Tibial nerve (tissue), 4 donors: ENCODE measurements at regions not wholly inside any gene's neighbourhood (a gene's known extent, or its start where the extent isn't known, plus 50 kb on each side); places are given as distances from the start of the nearest gene placed in this dataset.

Experiments
- DNase-seq, 2 donors: peaks; one replicate each; pipeline ENCODE4 v3.0.0-alpha.2; 2019; ENCODE audit warnings: low spot score in 2 of 2
- H3K27ac ChIP-seq, 4 donors: fragments of 200-600 bp; sonication (generic) in 3 of 4; one replicate each; pipeline ENCODE4 v1.5.1; 2017 to 2019; ENCODE audit warnings: mild to moderate bottlenecking in 1 of 4
- H3K27me3 ChIP-seq, 2 donors: fragments of 200-600 bp; sonication (generic) in 1 of 2; one replicate each; pipeline versions ENCODE4 v1.5.1 to v1.6.0; 2017 to 2019
- H3K36me3 ChIP-seq, 3 donors: fragments of 200-600 bp; sonication (generic); one replicate each; pipeline ENCODE4 v1.5.1; 2018 to 2019
- H3K4me1 ChIP-seq, 4 donors: fragments of 200-600 bp; sonication (generic) in 3 of 4; one replicate each; pipeline ENCODE4 v1.5.1; 2017 to 2019
- H3K4me3 ChIP-seq, 4 donors: fragments of 200-600 bp; sonication (generic) in 3 of 4; one replicate each; pipeline ENCODE4 v1.5.1; 2017 to 2019; ENCODE audit warnings: mild to moderate bottlenecking in 1 of 4, moderate library complexity in 1 of 4
- H3K9me3 ChIP-seq, 4 donors: fragments of 200-600 bp; sonication (generic) in 3 of 4; one replicate each; pipeline ENCODE4 v1.5.1; 2017 to 2019
- CTCF ChIP-seq, 5 experiments: fragments of 200-600 bp in 3 of 5; fragments of 450-650 bp in 2 of 5; sonication (generic) in 3 of 5; IDR thresholded peaks; one replicate each; pipeline ENCODE4 v1.5.1; 2016 to 2019; ENCODE audit warnings: antibody characterized with exemption in 5 of 5, mild to moderate bottlenecking in 3 of 5, moderate library complexity in 2 of 5
- EP300 ChIP-seq, 2 donors: sonication (generic); formaldehyde crosslinking; IDR thresholded peaks; one replicate each; pipeline ENCODE4 v1.6.1; 2017; ENCODE audit warnings: antibody characterized with exemption in 2 of 2, mild to moderate bottlenecking in 1 of 2
- POLR2A ChIP-seq, 2 donors: fragments of 450-650 bp; IDR thresholded peaks; one replicate each; pipeline ENCODE4 v1.6.1; 2017; ENCODE audit warnings: antibody characterized with exemption in 2 of 2, mild to moderate bottlenecking in 2 of 2, moderate library complexity in 2 of 2
- whole genome bisulfite sequencing, 2 donors: methylation state at CpG; one replicate each; pipeline ENCODE4 v1.1.5; 2018; 5-methylcytosine and 5-hydroxymethylcytosine counted together

GRCh38 chr1:239467730-239468129, 81.4 kb downstream of the CHRM3 start:
- TF ChIP-seq CTCF (IDR thresholded peaks at IDR 0.05) (no peak), POLR2A (IDR thresholded peaks at IDR 0.05) (no peak), EP300 (IDR thresholded peaks at IDR 0.05) (no peak)
- Histone ChIP-seq H3K9me3 (no peaks in the 10 kb centered on the region), H3K36me3 (no peaks in the 10 kb centered on the region), H3K4me3 (no peak overlapping the region), H3K27ac (no peak overlapping the region), H3K4me1 (no peaks in the 10 kb centered on the region), H3K27me3 (no peaks in the 10 kb centered on the region)
- DNase-seq = no peak
- WGBS, 2 donors = 50 to 60% methylated on average over 2 of the region's 2 CpGs

DNA sequence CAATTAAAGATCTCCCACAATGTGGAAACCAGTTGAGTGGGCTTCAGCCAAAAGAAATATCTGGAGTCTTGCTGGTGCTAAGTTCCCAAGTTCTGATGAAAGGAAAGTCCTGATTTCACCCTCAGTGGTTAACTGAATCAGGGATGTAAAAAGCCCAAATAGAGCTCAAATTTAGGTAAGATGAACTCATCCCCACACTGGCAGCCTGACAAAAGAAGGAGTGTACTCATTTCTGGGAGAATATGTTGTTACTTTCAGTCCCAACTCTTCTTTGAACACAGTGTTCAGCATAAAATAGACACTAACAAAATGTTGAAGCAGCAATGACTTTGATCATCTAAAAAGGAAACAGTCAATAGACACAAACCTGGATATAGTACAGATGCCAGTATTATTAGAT, 91.7 kb downstream of the CHRM3 start:
- H3K27ac ChIP-seq = no peak overlapping the region
- H3K36me3 ChIP-seq = no peaks in the 10 kb centered on the region
- no peak overlapping the region for H3K4me3 ChIP-seq
- TF ChIP-seq EP300 (IDR thresholded peaks at IDR 0.05) (no peak), POLR2A (IDR thresholded peaks at IDR 0.05) (no peak), CTCF (IDR thresholded peaks at IDR 0.05) (no peak)
- no peak for DNase-seq
- no peaks in the 10 kb centered on the region for H3K4me1 ChIP-seq
- no peaks in the 10 kb centered on the region for H3K27me3 ChIP-seq
- peaks cover 0 to 34% (median 7%) of the 10 kb centered on the region in 4 donors for H3K9me3 ChIP-seq

DNA sequence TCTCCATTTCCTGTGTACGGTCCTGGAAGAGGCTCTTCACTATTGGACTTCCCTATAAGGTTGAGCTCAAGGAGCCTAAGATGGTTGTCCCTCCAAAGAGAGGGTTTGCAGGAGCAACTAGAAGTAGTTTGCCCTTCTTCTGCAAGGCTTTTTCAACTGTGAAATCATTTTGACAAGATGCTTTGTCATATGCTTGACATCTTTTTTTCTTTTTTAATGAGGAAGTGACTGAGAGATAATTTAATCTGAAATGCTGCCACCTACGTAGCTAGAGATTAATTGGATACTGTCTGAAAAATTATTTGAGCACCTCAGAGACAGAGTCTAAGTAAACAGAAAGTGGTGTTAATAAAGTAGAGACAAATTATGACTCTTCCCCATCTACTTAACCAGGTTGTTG, 97.0 kb downstream of the CHRM3 start:
- H3K4me1 ChIP-seq = no peaks in the 10 kb centered on the region
- TF ChIP-seq CTCF (IDR thresholded peaks at IDR 0.05) = no peak
- TF ChIP-seq EP300 (IDR thresholded peaks at IDR 0.05) = no peak
- no peak for TF ChIP-seq POLR2A (IDR thresholded peaks at IDR 0.05)
- peaks cover 0 to 21% (median 5%) of the 10 kb centered on the region in 4 donors for H3K9me3 ChIP-seq
- DNase-seq = no peak
- 61 to 65% methylated on average over 2 of the region's 2 CpGs for WGBS, 2 donors
- no peak overlapping the region for H3K4me3 ChIP-seq
- no peaks in the 10 kb centered on the region for H3K36me3 ChIP-seq
- no peak overlapping the region for H3K27ac ChIP-seq
- H3K27me3 ChIP-seq = no peaks in the 10 kb centered on the region

DNA sequence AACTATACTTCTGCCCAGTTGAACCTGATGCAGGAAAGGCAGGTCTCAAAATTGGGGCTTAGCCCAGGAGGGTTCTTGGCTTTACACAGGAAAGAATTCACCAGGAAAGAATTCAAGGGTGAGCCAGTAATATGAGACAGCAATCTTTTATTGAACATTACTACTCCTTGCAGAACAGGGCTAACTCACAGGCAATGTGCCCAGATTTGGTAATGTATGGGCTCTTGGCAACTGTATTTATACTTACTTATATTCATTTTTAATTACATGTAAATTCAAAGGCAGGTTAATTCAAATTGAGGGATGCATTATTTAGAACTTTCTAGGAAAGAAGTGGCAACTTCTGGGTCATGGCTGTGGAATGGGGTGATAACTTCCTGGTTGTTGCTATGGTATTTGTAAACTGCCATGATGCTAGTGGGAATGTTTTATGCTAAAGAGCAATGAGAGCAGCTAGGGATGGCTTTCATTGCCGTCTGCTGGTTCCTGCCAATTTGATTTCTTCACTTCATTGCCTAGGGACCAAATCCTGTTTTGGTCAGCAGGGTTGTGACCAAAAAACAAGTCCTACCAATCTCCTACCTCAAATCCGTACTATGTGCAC, 107.5 kb downstream of the CHRM3 start:
- Histone ChIP-seq H3K27ac (no peak overlapping the region), H3K4me3 (no peak overlapping the region), H3K36me3 (no peaks in the 10 kb centered on the region), H3K4me1 (no peaks in the 10 kb centered on the region), H3K27me3 (no peaks in the 10 kb centered on the region), H3K9me3 (no peaks in the 10 kb centered on the region)
- WGBS, 2 donors = 90 to 94% methylated on average over 2 of the region's 2 CpGs
- DNase-seq = no peak
- TF ChIP-seq EP300 (IDR thresholded peaks at IDR 0.05) = no peak
- TF ChIP-seq POLR2A (IDR thresholded peaks at IDR 0.05) = no peak
- TF ChIP-seq CTCF (IDR thresholded peaks at IDR 0.05) = no peak

DNA sequence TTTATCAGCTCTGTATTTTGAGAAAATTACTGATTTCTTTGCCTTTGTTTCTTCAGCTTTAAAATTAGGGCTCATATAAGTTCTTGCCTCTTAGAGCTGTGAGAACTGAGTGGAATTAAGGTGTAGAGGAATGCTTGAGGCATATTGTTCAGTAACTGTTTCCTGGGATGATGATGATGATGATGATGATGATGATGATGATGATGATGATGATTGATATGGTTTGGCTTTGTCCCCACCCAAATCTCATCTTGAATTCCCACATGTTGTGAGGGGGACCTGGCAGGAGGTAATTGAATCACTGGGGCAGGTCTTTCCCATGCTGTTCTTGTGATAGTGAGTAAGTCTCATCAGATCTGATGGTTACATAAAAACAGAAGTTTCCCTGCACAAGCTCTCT, 118.7 kb downstream of the CHRM3 start:
- no peaks in the 10 kb centered on the region for H3K36me3 ChIP-seq

More for the DNA sequence above, 118.7 kb downstream of the CHRM3 start:
- no peak for DNase-seq
- no peaks in the 10 kb centered on the region for H3K27me3 ChIP-seq
- no peak overlapping the region for H3K27ac ChIP-seq
- peaks cover 0 to 27% (median 0%) of the 10 kb centered on the region in 4 donors for H3K9me3 ChIP-seq
- TF ChIP-seq EP300 (IDR thresholded peaks at IDR 0.05) = no peak
- TF ChIP-seq CTCF (IDR thresholded peaks at IDR 0.05) = no peak
- TF ChIP-seq POLR2A (IDR thresholded peaks at IDR 0.05) = no peak
- no peaks in the 10 kb centered on the region for H3K4me1 ChIP-seq
- H3K4me3 ChIP-seq = no peak overlapping the region
